IgD-negative memory B cell (primary cell): ENCODE measurements at regions not wholly inside any gene's neighbourhood (a gene's known extent, or its start where the extent isn't known, plus 50 kb on each side); places are given as distances from the start of the nearest gene placed in this dataset.
"Not testable (repeated sequence)": the region's sequence is repeated elsewhere in the genome, so short reads cannot be mapped to it uniquely, and the experiment has no call there.

ENCODE experiments used
- H3K27ac Mint-ChIP-seq, 3 donors: one replicate each; pipeline ENCODE4 v1.8.0; 2020 to 2022; ENCODE audit warnings: mild to moderate bottlenecking in 3 of 3, mixed read lengths in 3 of 3, moderate library complexity in 1 of 3
- H3K27me3 Mint-ChIP-seq: one replicate; pipeline ENCODE4 v1.8.0; 2021; ENCODE audit warnings: mixed read lengths
- H3K36me3 Mint-ChIP-seq: one replicate; pipeline ENCODE4 v1.8.0; 2020; ENCODE audit warnings: mild to moderate bottlenecking, mixed read lengths
- H3K4me1 Mint-ChIP-seq, 3 donors: one replicate each; pipeline ENCODE4 v1.8.0; 2020 to 2022; ENCODE audit warnings: mixed read lengths in 3 of 3, mild to moderate bottlenecking in 1 of 3
- H3K4me3 Mint-ChIP-seq, 4 donors: one replicate each; pipeline ENCODE4 v1.8.0; 2020 to 2022; ENCODE audit warnings: mild to moderate bottlenecking in 4 of 4, mixed read lengths in 4 of 4, moderate library complexity in 3 of 4
- H3K9me3 Mint-ChIP-seq, 3 donors: one replicate each; pipeline ENCODE4 v1.8.0; 2020 to 2021; ENCODE audit warnings: mixed read lengths in 3 of 3, mild to moderate bottlenecking in 1 of 3

- H3K9me3 Mint-ChIP-seq = no peaks in the 10 kb centered on the region
- no peaks in the 10 kb centered on the region for H3K4me1 Mint-ChIP-seq
- H3K4me3 Mint-ChIP-seq = no peak overlapping the region
- no peak overlapping the region for H3K27ac Mint-ChIP-seq
- H3K27me3 Mint-ChIP-seq = peaks cover 5% of the 10 kb centered on the region
- no peaks in the 10 kb centered on the region for H3K36me3 Mint-ChIP-seq
Observed at GRCh38 chr10:117463545-117463920, 79.0 kb upstream of the EMX2 start.

GRCh38 chr10:117462816-117463544 is 79.6 kb upstream of the EMX2 start:
- no peak overlapping the region for H3K4me3 Mint-ChIP-seq
- H3K36me3 Mint-ChIP-seq = no peaks in the 10 kb centered on the region
- no peak overlapping the region for H3K27ac Mint-ChIP-seq
- H3K27me3 Mint-ChIP-seq = peaks cover 9% of the 10 kb centered on the region
- H3K4me1 Mint-ChIP-seq = no peaks in the 10 kb centered on the region
- no peaks in the 10 kb centered on the region for H3K9me3 Mint-ChIP-seq

- no peak overlapping the region for H3K4me3 Mint-ChIP-seq
- no peaks in the 10 kb centered on the region for H3K4me1 Mint-ChIP-seq
- no peaks in the 10 kb centered on the region for H3K9me3 Mint-ChIP-seq
- no peaks in the 10 kb centered on the region for H3K36me3 Mint-ChIP-seq
- H3K27ac Mint-ChIP-seq = no peak overlapping the region
- H3K27me3 Mint-ChIP-seq = peaks cover 12% of the 10 kb centered on the region
Observed at GRCh38 chr10:117462424-117462792, 80.1 kb upstream of the EMX2 start.

GRCh38 chr10:117461766-117462423 is 80.7 kb upstream of the EMX2 start:
- peaks cover 12% of the 10 kb centered on the region for H3K27me3 Mint-ChIP-seq
- H3K9me3 Mint-ChIP-seq = no peaks in the 10 kb centered on the region
- H3K4me3 Mint-ChIP-seq = no peak overlapping the region
- no peaks in the 10 kb centered on the region for H3K36me3 Mint-ChIP-seq
- no peak overlapping the region for H3K27ac Mint-ChIP-seq
- no peaks in the 10 kb centered on the region for H3K4me1 Mint-ChIP-seq

- Mint-ChIP-seq H3K4me3 (no peak overlapping the region), H3K27me3 (peaks cover 12% of the 10 kb centered on the region), H3K9me3 (no peaks in the 10 kb centered on the region), H3K27ac (no peak overlapping the region), H3K4me1 (no peaks in the 10 kb centered on the region), H3K36me3 (no peaks in the 10 kb centered on the region)
Observed at GRCh38 chr10:117460846-117461765, 81.4 kb upstream of the EMX2 start.

DNA sequence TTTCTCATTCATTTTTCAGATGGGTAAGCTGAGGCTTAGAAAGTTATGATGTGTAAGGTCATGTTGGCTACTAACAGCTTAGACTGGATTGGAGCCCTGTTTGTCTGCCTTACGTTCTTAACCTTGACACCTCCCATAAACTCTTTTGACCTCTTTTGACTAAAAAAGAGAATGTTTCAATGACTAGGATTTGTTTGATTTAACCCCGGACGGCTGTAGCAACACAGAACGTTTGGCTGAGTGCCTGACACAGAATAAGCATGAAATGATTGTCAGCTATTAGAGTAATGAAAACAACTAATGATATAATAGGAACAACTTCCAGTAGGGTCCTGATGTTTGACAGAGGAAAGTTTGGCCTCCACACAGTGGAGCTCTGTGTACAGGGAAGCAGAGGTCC is 83.3 kb upstream of the PDZD8 start:
- Mint-ChIP-seq H3K9me3 (peaks cover 0 to 2% (median 1%) of the 10 kb centered on the region in 3 donors), H3K4me3 (no peak overlapping the region), H3K27me3 (peaks cover 17% of the 10 kb centered on the region), H3K27ac (no peak overlapping the region), H3K36me3 (no peaks in the 10 kb centered on the region), H3K4me1 (no peaks in the 10 kb centered on the region)

DNA sequence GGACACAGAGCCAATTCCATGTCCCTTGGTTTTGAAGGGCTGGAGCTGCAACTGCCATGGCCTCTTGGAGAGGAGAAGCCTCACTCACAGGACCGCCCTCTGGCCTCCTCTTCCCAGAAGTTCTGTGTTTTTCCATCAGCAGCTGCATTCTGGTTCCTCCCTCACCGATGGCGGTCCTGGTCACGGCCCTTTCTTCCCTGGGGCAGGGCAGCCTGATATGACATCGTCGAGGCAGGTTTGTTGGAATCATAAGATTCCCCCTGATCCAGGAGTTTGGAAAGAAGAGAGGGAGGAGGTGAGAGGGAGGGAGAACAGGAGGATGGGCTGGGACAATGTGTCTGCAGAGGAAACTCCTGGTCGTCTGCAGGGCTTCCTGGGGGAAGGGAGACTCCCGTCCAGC is 82.7 kb upstream of the PDZD8 start:
- Mint-ChIP-seq H3K4me3 (no peak overlapping the region), H3K9me3 (peaks cover 0 to 5% (median 2%) of the 10 kb centered on the region in 3 donors), H3K36me3 (no peaks in the 10 kb centered on the region), H3K27me3 (peaks cover 17% of the 10 kb centered on the region), H3K4me1 (no peaks in the 10 kb centered on the region), H3K27ac (no peak overlapping the region)

GRCh38 chr10:117457071-117457810 is 82.0 kb upstream of the PDZD8 start:
- Mint-ChIP-seq H3K27me3 (peaks cover 17% of the 10 kb centered on the region), H3K4me1 (no peaks in the 10 kb centered on the region), H3K9me3 (peaks cover 2 to 9% (median 6%) of the 10 kb centered on the region in 3 donors), H3K27ac (no peak overlapping the region), H3K4me3 (no peak overlapping the region), H3K36me3 (no peaks in the 10 kb centered on the region)

- H3K27ac Mint-ChIP-seq = no peak overlapping the region
- H3K36me3 Mint-ChIP-seq = no peaks in the 10 kb centered on the region
- H3K27me3 Mint-ChIP-seq = peaks cover 15% of the 10 kb centered on the region
- no peak overlapping the region for H3K4me3 Mint-ChIP-seq
- H3K4me1 Mint-ChIP-seq = no peaks in the 10 kb centered on the region
- peaks cover 2 to 9% (median 6%) of the 10 kb centered on the region in 3 donors for H3K9me3 Mint-ChIP-seq
Observed at GRCh38 chr10:117455346-117455745, 80.1 kb upstream of the PDZD8 start.

GRCh38 chr10:117454502-117454901 is 79.3 kb upstream of the PDZD8 start:
- H3K27me3 Mint-ChIP-seq = peaks cover 15% of the 10 kb centered on the region
- no peaks in the 10 kb centered on the region for H3K36me3 Mint-ChIP-seq
- no peak overlapping the region for H3K4me3 Mint-ChIP-seq
- peaks cover 2 to 16% (median 6%) of the 10 kb centered on the region in 3 donors for H3K9me3 Mint-ChIP-seq
- no peaks in the 10 kb centered on the region for H3K4me1 Mint-ChIP-seq
- H3K27ac Mint-ChIP-seq = no peak overlapping the region

DNA sequence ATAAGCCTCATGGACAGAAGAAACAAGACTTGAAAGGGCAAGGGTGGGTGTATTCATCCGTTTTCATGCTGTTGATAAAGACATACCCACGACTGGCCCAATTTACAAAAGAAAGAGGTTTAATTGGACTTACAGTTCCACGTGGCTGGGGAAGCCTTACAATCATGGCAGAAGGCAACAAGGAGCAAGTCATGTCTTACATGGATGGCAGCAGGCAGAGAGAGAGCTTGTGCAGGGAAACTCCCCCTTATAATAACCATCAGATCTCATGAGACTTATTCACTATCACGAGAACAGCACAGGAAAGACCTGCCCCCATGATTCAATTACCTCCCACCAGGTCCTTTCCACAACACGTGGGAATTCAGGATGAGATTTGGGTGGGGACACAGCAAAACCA is 78.2 kb upstream of the PDZD8 start:
- Mint-ChIP-seq H3K4me3 (peak overlapping the region in 1 of 4 donors; percentile 21), H3K27me3 (peaks cover 11% of the 10 kb centered on the region), H3K9me3 (peaks cover 2 to 17% (median 9%) of the 10 kb centered on the region in 3 donors)
- H3K36me3 Mint-ChIP-seq, H3K4me1 Mint-ChIP-seq, H3K27ac Mint-ChIP-seq: not testable (repeated sequence)

GRCh38 chr10:117450940-117451339 is 75.7 kb upstream of the PDZD8 start:
- H3K27me3 Mint-ChIP-seq = peaks cover 10% of the 10 kb centered on the region
- no peak overlapping the region for H3K27ac Mint-ChIP-seq

DNA sequence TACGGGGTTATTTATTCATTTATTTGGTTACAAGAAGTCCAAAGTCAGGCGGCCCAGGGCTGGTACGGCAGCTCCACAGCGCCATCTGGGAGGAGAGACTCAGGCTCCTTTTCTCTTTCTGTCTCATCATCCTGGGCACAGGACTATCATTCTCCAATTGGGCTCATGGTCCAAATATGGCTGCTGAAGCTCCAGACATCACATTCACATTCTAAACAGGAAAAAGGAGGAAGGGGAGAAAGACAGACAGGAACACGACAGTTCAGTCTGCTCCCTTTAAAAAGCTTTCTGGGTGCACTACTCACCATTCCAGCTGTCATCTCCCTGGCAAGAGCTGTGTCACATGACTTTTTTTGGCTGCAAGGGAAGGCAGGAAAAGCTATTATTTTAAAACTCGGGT is 74.4 kb upstream of the PDZD8 start:
- H3K36me3 Mint-ChIP-seq = no peaks in the 10 kb centered on the region
- H3K9me3 Mint-ChIP-seq = peaks cover 11 to 33% (median 19%) of the 10 kb centered on the region in 3 donors
- peaks cover 8% of the 10 kb centered on the region for H3K27me3 Mint-ChIP-seq
- no peaks in the 10 kb centered on the region for H3K4me1 Mint-ChIP-seq
- H3K4me3 Mint-ChIP-seq = no peak overlapping the region
- no peak overlapping the region for H3K27ac Mint-ChIP-seq

More at GRCh38 chr10:117450940-117451339, 75.7 kb upstream of the PDZD8 start:
- no peak overlapping the region for H3K4me3 Mint-ChIP-seq
- H3K9me3 Mint-ChIP-seq = peaks cover 9 to 23% (median 16%) of the 10 kb centered on the region in 3 donors
- no peaks in the 10 kb centered on the region for H3K36me3 Mint-ChIP-seq
- no peaks in the 10 kb centered on the region for H3K4me1 Mint-ChIP-seq

DNA sequence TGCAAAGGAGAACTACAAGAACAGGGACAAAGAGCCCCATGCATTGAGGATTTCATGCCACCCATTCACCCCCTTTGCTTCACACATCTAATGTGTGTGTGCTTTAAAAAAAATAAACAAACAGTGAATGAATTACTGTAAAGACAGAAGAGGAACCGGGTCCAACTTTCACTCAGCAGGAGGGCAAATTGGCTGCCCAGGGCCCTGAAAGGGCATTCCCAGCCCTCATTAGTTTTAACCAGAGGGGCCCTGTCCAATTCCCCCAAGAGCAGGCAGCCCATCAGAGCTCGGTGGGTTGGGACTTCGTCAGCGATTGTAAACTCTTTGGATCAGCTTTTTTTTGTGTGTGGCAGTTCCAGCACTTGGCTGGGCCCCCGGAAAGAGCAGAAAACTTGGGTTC is 73.6 kb upstream of the PDZD8 start:
- Mint-ChIP-seq H3K27me3 (peaks cover 6% of the 10 kb centered on the region), H3K4me3 (no peak overlapping the region), H3K9me3 (peaks cover 11 to 33% (median 17%) of the 10 kb centered on the region in 3 donors), H3K36me3 (no peaks in the 10 kb centered on the region), H3K4me1 (no peaks in the 10 kb centered on the region), H3K27ac (no peak overlapping the region)
